NCI-H524 treated with DMSO at 0.1 percent for 48 hours (cell line): ENCODE measurements at regions not wholly inside any gene's neighbourhood (a gene's known extent, or its start where the extent isn't known, plus 50 kb on each side); places are given as distances from the start of the nearest gene placed in this dataset.
"Not testable (repeated sequence)": the region's sequence is repeated elsewhere in the genome, so short reads cannot be mapped to it uniquely, and the experiment has no call there.

Source experiments
- DNase-seq: peaks from one replicate; lab custom pipeline; 2025; lab: John Stamatoyannopoulos, UW

DNA sequence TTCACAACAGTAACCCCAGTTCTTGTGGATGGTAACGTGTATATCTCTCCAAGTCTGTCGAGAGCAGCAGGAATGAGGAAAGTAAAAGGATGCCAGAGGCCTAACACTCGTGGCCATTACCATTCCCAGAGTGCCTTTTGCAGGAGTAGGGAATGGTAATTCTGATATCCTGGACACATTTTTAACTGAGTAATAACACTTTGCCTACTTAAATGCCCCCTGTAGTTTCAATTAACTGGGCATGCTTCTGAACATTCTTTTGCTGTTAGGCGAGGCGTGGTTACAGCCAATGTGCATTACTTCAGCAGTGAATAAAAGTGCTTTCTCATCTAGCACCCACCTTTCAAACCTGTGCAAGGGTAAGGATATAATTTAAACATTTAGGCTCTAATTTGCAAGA is 258.5 kb upstream of the ADGRL2 start:
- no peak for DNase-seq

GRCh38 chr1:81540216-81540615 is 260.5 kb upstream of the ADGRL2 start:
- no peak for DNase-seq

DNA sequence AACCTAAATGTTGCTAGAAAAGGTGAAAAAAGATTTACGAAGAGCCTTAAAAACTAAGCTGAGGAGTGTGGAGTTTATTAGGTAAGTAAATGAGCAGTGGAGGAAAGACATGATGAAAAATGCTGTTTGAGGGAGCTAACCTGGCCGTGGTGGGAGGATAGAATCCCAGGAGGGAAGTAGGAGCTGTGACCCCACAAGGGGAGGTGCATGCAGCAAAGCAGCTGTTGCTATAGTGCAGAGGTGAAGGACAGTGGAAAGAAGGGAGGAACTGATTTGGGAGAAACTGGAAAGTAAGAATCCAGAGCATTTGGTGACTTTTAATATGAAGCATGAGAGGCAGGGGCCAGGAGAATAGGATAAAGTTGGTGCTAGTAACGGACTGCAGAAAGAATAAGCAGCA is 271.7 kb upstream of the ADGRL2 start:
- no peak for DNase-seq

DNA sequence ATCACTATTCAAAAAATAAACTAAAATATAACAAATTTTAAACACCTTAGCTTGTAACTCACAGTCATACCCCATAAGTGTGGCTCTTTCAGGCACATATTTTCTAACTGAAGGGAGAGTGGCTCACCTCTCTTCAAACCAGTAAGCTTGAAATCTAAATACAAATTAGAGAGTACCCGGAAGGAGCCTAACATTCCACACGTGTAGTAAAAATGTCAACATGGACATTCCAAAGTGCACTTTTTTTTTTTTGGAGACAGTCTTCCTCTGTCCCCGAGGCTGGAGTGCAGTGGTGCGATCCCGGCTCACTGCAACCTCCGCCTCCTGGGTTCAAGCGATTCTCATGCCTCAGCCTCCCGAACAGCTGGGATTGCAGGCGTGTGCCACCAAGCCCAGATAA is 275.6 kb upstream of the ADGRL2 start:
- no peak for DNase-seq

DNA sequence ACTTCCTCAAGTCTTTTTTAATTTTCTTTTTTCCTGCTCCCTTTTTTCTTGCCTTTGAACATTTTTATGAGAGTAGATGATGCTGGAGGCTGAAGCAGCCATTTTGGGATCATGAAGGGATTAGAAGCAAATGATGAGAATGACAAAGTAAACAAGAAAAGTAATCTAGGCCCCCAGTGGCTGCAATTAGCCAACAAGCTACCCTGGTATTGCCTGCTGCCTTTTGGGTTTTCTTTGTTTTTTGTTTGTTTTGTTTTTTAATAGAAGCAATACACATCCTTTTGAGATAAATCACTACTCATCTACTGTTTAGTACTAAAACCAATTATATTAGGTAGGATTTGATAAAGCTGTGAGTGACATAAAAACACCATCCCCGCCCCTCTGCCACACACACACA is 280.7 kb upstream of the ADGRL2 start:
- no peak for DNase-seq

DNA sequence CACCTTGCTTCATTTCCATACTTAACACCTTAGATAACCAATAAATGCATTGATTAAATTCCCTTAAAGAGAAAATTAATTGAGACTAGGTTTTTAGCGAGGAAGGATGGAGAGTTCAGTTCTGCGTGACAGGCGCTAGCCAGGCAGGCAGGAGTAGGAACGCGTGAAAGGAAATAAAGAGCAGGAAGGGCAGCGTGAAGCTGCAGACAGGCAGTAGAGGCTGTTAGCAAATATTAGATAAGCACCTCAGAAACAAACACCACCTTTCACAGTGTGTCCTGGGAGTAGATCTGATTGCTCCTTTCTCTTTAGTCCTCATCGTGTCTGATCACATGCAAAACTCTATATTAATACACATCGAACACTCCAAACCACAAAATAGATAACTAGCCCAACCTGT is 282.7 kb upstream of the ADGRL2 start:
- DNase-seq = no peak

DNA sequence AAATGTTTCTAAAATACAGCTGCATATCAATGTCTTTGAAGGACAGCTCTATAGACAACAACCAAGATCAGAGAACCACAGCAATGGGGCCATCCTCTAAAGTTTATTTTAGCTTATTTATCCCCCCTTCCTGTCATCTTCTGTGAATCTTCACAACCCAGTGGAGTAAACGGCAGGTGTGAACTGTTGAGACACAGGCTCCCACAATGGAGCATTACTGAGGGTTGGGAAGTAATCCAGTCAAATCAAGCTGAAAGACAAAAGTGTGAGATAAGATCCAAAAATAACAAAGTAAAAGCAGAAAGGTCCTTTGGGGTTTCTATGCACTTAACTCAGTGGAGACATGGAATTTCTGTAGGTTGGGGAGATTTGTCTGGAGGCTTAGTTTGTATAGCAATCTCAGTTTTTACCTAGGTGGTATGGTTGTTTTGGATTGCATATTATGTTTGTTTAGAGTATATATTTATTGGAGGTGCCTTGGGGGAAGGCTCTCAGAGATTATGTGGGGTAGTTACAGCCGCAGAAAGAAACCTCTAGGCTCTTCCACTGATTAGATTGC is 286.9 kb upstream of the ADGRL2 start:
- no peak for DNase-seq

- no peak for DNase-seq
These were observed 288.3 kb upstream of the ADGRL2 start for GRCh38 chr1:81512252-81513003.

- no peak for DNase-seq
These were observed 289.5 kb upstream of the ADGRL2 start for GRCh38 chr1:81511281-81511680.

- DNase-seq = no peak
These were observed 290.0 kb upstream of the ADGRL2 start for GRCh38 chr1:81510701-81511100.

GRCh38 chr1:81509594-81509993 is 291.1 kb upstream of the ADGRL2 start:
- DNase-seq = no peak

- DNase-seq = no peak
These were observed 294.0 kb upstream of the ADGRL2 start for GRCh38 chr1:81506699-81507098.

DNA sequence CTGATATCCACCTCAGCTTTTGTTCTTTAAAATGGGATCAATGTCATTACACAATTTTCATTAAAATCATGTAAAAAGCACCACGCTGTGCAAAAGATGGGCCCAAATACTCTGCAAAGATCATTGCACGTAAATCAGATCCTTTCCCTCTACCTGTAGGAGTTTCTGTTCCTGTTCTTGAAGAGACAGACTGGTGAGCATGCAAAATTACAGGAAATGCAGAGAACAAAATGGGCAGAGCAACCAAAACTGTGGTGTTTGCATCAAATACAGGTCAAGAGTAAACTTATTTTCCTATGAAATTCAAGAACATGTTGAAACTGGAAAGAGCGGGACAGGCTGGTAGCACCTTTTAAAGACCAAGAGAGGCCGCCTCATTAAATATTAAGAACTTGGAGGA is 294.9 kb upstream of the ADGRL2 start:
- DNase-seq = no peak

DNA sequence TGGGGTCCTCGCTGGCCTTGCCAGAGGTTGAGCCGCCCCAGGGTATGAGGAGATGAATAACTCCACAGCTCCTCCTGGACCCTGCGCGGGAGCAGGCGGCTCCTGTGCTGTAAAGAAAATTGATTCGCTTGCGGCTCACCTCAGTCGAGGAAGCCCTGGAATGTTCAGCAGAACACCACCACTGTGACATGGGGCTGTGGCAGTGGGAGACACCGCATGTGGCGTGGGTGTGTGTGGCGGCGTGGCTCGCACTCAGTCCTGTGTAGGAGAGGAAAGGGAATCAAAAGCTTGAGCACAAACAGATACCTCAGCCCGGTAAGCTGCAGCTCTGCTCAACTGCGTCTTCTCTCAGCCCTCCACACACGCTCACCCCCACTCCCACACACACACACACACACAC is 295.9 kb upstream of the ADGRL2 start:
- not testable (repeated sequence) for DNase-seq

GRCh38 chr1:81502705-81503104 is 298.0 kb upstream of the ADGRL2 start:
- not testable (repeated sequence) for DNase-seq

- DNase-seq = not testable (repeated sequence)
These were observed 299.2 kb upstream of the ADGRL2 start for GRCh38 chr1:81501485-81501884.

DNA sequence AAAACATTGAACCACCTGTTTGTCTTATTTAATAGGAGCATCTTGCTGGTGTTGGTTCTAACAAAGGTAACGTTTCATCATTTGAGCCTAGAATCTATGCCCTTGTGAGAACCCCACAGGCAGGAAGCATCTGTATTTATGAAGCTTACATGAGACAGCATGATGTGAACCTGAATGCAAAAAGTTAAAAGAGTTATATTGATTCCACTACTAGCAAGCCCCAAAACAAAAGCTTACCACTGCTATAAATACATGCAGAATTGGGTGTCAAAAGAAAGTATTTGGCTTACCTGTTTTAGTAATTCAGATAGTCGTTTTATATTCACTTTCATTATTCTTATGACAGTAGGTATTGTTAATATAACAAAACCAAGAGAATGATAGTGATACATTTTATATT is 301.2 kb upstream of the ADGRL2 start:
- DNase-seq = no peak

- no peak for DNase-seq
These were observed 302.0 kb upstream of the ADGRL2 start for GRCh38 chr1:81498471-81499462.

- DNase-seq = no peak
These were observed 304.4 kb upstream of the ADGRL2 start for GRCh38 chr1:81496349-81496748.

DNA sequence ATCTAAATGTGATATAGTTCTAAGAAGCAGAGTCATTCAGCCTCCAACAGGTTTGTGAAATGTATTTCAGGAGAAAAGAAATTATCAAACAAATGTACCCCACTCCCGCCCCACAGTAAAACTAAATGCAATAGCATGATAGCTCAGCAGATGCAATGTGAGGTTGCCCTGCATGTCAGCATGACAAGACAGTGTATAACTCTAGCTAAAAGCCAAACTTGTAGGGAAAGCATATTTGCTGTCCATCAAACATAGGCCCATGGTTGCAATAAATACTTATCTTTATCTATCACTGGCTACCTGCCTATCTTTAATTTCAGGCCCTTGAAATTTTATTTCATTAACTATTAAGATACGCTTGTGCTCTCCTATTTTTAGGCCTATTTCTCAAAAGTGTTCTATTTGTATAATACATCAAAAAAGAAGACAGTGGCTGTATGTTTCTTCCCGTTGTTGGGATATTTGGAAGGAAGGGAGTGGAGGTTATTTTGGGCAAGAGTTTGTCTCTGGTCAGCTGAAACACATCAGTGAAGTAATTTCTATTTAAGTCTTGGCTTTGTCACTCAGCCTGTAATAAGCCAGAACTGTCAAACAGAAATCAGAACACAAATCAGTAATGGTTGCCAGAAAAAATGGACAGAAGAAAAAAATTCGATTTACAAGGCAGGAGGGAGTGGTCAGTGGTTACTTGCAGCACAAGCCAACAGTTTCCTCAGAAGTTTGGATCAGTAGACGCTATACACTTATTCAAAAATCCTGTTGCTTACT is 307.4 kb upstream of the ADGRL2 start:
- DNase-seq = no peak

- no peak for DNase-seq
These were observed 308.1 kb upstream of the ADGRL2 start for GRCh38 chr1:81492628-81493027.

DNA sequence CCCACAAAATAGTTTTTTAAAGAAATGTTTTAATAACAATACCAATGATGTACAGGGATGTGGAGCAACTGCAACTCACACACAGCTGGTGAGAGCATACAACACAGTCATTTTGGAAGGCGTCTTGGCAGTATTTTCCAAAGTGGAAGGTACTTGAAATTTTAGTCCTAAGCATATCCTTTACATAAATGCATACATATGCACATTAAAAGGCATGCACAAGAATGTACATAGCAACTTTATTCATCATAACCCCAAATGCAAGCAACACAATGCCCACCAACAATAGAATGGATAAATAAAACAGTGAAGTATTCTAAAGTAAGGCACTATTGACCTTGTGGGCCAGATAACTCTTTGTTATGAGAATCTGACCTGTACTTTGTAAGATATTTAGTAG is 310.1 kb upstream of the ADGRL2 start:
- no peak for DNase-seq
